ENCODE measurements at regions not wholly inside any gene's neighbourhood (a gene's known extent, or its start where the extent isn't known, plus 50 kb on each side); places are given as distances from the start of the nearest gene placed in this dataset.

DNA sequence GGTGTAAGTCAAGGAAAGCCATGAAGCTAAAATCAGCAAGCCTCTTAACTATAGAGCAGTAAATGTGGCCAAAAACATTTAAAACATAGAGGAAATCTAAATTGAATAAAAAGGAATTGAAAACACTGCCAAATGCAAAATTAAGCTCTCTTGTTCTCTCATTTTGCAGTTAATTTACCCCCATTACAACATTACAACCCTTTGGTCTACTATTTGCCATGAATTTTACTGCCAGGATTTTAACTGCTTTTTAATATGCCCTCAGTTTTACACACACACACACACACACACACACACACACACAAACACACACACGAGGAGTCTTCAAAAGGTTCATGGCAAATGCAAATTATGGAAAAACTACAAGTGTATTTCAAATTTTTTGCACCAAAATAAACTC is 91.4 kb upstream of the ACO1 start:
- no peak for DNase-seq (ENCODE audit: low read depth)
- TF ChIP-seq, protein P1, sequence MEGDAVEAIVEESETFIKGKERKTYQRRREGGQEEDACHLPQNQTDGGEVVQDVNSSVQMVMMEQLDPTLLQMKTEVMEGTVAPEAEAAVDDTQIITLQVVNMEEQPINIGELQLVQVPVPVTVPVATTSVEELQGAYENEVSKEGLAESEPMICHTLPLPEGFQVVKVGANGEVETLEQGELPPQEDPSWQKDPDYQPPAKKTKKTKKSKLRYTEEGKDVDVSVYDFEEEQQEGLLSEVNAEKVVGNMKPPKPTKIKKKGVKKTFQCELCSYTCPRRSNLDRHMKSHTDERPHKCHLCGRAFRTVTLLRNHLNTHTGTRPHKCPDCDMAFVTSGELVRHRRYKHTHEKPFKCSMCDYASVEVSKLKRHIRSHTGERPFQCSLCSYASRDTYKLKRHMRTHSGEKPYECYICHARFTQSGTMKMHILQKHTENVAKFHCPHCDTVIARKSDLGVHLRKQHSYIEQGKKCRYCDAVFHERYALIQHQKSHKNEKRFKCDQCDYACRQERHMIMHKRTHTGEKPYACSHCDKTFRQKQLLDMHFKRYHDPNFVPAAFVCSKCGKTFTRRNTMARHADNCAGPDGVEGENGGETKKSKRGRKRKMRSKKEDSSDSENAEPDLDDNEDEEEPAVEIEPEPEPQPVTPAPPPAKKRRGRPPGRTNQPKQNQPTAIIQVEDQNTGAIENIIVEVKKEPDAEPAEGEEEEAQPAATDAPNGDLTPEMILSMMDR (conservative IDR thresholded peaks at IDR 0.05; ENCODE audit: low read length): no peak

DNA sequence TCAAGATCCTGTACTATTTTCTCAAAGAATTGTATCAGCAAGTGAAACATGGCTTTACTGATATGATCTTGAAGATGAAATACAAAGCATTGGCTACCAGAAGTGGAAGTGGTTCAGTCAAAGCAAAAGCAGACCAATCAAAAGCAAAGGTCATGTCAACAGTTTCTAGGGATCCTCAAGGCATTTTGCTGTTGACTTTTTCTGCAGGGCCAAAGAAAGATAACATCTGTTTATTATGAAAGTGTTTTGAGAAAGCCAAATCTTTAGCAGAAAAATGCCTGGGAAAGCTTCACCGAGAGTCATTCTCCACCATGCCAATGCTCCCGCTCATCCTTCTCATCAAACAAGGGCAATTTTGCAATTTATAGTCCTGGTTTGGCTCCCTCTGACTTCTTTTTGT is 90.3 kb upstream of the ACO1 start:
- TF ChIP-seq, protein P1 (conservative IDR thresholded peaks at IDR 0.05; ENCODE audit: low read length): no peak
- no peak overlapping the region for H3K4me3 ChIP-seq (ENCODE audit: low read length)
- DNase-seq (ENCODE audit: low read depth): peak; percentile 25

More for the DNA sequence above, 91.4 kb upstream of the ACO1 start:
- no peak overlapping the region for H3K4me3 ChIP-seq (ENCODE audit: low read length)

DNA sequence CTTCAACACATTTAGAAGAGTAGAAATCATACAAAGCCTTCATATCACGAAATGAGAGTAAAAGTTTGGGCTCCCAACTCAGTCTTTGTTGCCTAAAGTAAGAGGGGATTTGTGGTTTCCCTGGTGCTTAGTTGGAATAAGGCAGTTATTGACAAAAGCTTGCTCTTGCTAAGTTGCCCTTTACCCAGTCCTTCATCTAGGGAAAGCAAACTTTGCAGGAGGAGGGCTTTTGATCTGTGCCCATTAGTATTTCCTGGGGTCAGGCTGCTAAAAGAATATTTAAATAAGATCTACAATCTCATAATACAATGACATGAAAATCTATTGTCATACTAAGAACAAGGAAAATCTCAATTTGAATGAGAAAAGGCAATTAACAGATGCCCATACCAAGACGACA is 84.1 kb upstream of the ACO1 start:
- no peak overlapping the region for H3K4me3 ChIP-seq (ENCODE audit: low read length)
- DNase-seq (ENCODE audit: low read depth): no peak
- TF ChIP-seq, protein P1 (conservative IDR thresholded peaks at IDR 0.05; ENCODE audit: low read length): no peak

DNA sequence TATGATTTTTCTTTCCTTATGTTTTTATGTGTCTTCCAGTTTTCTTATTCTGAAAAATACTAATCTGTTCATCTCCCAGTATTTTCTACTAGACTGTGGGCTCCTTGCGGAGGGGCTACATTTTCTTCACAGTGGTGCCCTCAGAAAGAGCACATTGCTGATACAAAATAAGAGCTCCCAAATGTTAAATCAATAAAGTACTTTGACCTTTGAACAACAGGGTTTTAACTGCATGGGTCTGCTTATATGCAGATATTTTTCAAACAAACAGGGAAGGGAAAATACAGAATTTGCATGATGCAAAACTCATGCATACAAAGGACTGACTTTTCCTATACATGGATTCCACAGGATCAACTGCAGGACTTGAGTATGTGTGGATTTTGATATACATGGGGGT is 79.9 kb upstream of the ACO1 start:
- H3K4me3 ChIP-seq (ENCODE audit: low read length): no peak overlapping the region
- TF ChIP-seq, protein P1 (conservative IDR thresholded peaks at IDR 0.05; ENCODE audit: low read length): no peak
- DNase-seq (ENCODE audit: low read depth): no peak

DNA sequence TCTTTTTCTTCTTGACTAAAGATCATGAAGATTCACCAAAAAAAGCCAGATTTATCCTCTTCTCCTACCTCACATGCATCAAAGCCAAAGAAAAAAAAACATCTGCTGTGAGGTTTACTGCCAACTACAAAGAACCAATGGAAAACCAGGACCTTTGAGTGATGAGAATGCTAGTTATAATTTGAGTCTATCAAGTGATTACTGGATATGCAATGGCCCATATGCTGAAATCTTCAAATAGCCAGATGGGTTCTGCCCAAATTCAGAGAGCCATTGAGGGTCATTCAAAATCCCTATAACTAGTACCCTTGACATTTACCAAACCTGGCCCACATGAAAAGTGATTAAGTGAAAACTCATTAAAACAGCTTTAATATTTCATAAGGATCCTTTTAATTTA is 78.4 kb upstream of the ACO1 start:
- no peak overlapping the region for H3K4me3 ChIP-seq (ENCODE audit: low read length)
- TF ChIP-seq, protein P1 (conservative IDR thresholded peaks at IDR 0.05; ENCODE audit: low read length): no peak
- DNase-seq (ENCODE audit: low read depth): no peak

DNA sequence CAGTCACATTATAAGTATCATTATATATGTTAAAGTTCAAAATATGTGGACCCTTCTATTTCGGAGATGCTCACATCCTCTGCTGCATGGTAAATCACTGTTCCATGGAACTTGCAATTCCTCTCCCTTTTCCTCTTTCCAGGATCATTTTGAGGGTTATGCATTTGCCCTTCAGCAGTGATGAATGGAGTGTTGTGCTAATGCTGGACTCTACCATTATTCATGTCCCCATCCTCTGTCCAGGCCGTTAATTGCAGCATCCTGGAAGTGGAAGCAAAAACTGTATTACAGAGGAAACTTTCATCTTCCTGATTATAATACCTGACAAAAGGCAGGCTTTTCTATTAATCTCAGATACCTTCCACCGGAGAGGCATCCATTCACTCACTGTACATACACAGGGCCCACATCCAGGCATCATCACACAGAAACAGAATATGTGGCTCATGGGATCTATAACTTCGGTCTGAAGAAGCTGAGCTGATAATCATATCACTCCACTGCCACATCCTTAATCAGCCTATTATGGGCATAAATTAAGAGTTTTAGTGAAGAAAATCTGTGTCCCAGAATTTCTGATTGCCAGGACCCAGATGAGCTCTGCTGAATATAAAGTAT is 65.0 kb upstream of the ACO1 start:
- no peak for DNase-seq (ENCODE audit: low read depth)
- TF ChIP-seq, protein P1 (conservative IDR thresholded peaks at IDR 0.05; ENCODE audit: low read length): no peak
- H3K4me3 ChIP-seq (ENCODE audit: low read length): no peak overlapping the region

DNA sequence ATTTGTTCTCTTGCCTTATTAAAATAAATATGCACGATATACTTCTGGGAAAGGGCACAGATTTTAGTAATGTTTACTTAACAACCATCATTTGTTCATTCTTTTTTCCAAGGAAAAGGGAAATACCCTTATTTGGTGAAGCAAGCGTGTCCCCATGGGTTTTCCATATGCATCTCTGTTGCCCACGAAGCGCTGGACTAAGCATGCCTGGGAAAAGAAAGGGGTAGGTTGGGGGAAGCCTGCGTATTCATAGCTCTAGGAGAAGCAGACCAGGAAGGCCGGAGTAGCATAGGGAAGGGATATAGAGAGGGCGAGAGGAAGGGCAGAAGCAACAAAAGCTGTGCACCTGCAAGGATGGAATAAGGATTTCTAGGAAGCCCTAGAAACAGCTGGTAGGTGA is 61.8 kb upstream of the ACO1 start:
- no peak for DNase-seq (ENCODE audit: low read depth)
- TF ChIP-seq, protein P1 (conservative IDR thresholded peaks at IDR 0.05; ENCODE audit: low read length): no peak

More for the DNA sequence above, 61.8 kb upstream of the ACO1 start:
- H3K4me3 ChIP-seq (ENCODE audit: low read length): no peak overlapping the region

Measured in AG10803 (cell line).